Chondrocyte (in vitro differentiated cells): ENCODE measurements at regions not wholly inside any gene's neighbourhood (a gene's known extent, or its start where the extent isn't known, plus 50 kb on each side); places are given as distances from the start of the nearest gene placed in this dataset.
"Not testable (repeated sequence)": the region's sequence is repeated elsewhere in the genome, so short reads cannot be mapped to it uniquely, and the experiment has no call there.

Experiments
- DNase-seq: peaks from one replicate; pipeline ENCODE4 v3.0.0; 2021; ENCODE audit warnings: mixed read lengths, low spot score
- H3K27ac Mint-ChIP-seq: one replicate; pipeline ENCODE4 v1.8.0; 2021; ENCODE audit warnings: mild to moderate bottlenecking, moderate library complexity, mixed read lengths; ENCODE audit not compliant: unreplicated experiment
- H3K27me3 Mint-ChIP-seq: 2 replicates; pipeline ENCODE4 v1.8.0; 2021; ENCODE audit warnings: low read depth, mixed read lengths
- H3K36me3 Mint-ChIP-seq: 2 replicates; pipeline ENCODE4 v1.8.0; 2021; ENCODE audit warnings: low read depth, mixed read lengths
- H3K4me1 Mint-ChIP-seq: 2 replicates; pipeline ENCODE4 v1.8.0; 2021; ENCODE audit warnings: low read depth, mild to moderate bottlenecking, mixed read lengths
- H3K4me3 Mint-ChIP-seq: one replicate; pipeline ENCODE4 v1.8.0; 2021; ENCODE audit warnings: mild to moderate bottlenecking, moderate library complexity, mixed read lengths; ENCODE audit not compliant: unreplicated experiment
- H3K9me3 Mint-ChIP-seq: 2 replicates; pipeline ENCODE4 v1.8.0; 2021; ENCODE audit warnings: low read depth, mixed read lengths
- CTCF ChIP-seq: fragments of 200-600 bp; sonication (generic); IDR thresholded peaks from 2 replicates; pipeline ENCODE4 v1.5.0; 2021; ENCODE audit warnings: antibody characterized with exemption, mild to moderate bottlenecking, moderate library complexity

- H3K36me3 Mint-ChIP-seq, H3K4me3 Mint-ChIP-seq, H3K27me3 Mint-ChIP-seq, DNase-seq, H3K4me1 Mint-ChIP-seq, H3K27ac Mint-ChIP-seq, H3K9me3 Mint-ChIP-seq: not testable (repeated sequence)
These were observed 138.7 kb upstream of the GOLGA6L6 start for GRCh38 chr15:20680257-20680815.

- Mint-ChIP-seq H3K27ac (no peak overlapping the region), H3K9me3 (peaks cover 5% of the 10 kb centered on the region), H3K27me3 (no peaks in the 10 kb centered on the region), H3K4me3 (no peak overlapping the region), H3K36me3 (no peaks in the 10 kb centered on the region), H3K4me1 (no peaks in the 10 kb centered on the region)
- TF ChIP-seq CTCF, result no peak
- no peak for DNase-seq
These were observed 130.9 kb upstream of the GOLGA6L6 start for GRCh38 chr15:20672470-20672869.

GRCh38 chr15:20671675-20672074 is 130.1 kb upstream of the GOLGA6L6 start:
- no peak for TF ChIP-seq CTCF
- Mint-ChIP-seq H3K4me1 (no peaks in the 10 kb centered on the region), H3K27me3 (no peaks in the 10 kb centered on the region), H3K27ac (no peak overlapping the region), H3K9me3 (peaks cover 5% of the 10 kb centered on the region), H3K4me3 (no peak overlapping the region), H3K36me3 (no peaks in the 10 kb centered on the region)
- DNase-seq, result no peak

- not testable (repeated sequence) for H3K36me3 Mint-ChIP-seq, H3K9me3 Mint-ChIP-seq, H3K27ac Mint-ChIP-seq, H3K4me1 Mint-ChIP-seq, DNase-seq, H3K27me3 Mint-ChIP-seq, H3K4me3 Mint-ChIP-seq
These were observed 124.8 kb upstream of the GOLGA6L6 start for GRCh38 chr15:20666410-20666809.

GRCh38 chr15:20665653-20666052 is 124.1 kb upstream of the GOLGA6L6 start:
- H3K9me3 Mint-ChIP-seq, result peaks cover 2% of the 10 kb centered on the region
- H3K27ac Mint-ChIP-seq, result no peak overlapping the region
- H3K27me3 Mint-ChIP-seq, result no peaks in the 10 kb centered on the region
- no peaks in the 10 kb centered on the region for H3K36me3 Mint-ChIP-seq
- no peaks in the 10 kb centered on the region for H3K4me1 Mint-ChIP-seq
- H3K4me3 Mint-ChIP-seq, result no peak overlapping the region
- TF ChIP-seq CTCF, result no peak
- no peak for DNase-seq

DNA sequence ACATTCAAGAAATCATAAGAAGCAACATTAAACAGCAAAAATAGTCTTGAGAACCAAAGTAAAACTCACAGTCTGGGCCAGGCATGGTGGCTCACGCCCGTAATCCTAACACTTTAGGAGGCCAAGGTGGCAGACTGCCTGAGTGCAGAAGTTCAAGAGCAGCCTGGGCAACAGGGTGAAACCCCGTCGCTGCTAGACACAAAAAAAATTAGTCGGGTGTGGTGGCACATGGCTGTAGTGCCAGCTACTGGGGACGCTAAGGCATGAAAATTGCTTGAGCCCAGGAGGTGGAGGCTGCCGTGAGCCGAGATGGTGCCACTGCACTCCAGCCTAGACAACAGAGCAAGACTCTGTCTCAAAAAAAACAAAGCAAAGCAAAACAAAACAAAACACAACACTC is 117.7 kb upstream of the GOLGA6L6 start:
- Mint-ChIP-seq H3K36me3 (no peaks in the 10 kb centered on the region), H3K27me3 (no peaks in the 10 kb centered on the region), H3K9me3 (no peaks in the 10 kb centered on the region), H3K27ac (no peak overlapping the region), H3K4me1 (no peaks in the 10 kb centered on the region), H3K4me3 (no peak overlapping the region)
- no peak for TF ChIP-seq CTCF
- DNase-seq, result peak; percentile 95
